H7 (cell line): ENCODE measurements at regions not wholly inside any gene's neighbourhood (a gene's known extent, or its start where the extent isn't known, plus 50 kb on each side); places are given as distances from the start of the nearest gene placed in this dataset.
"Not testable (repeated sequence)": the region's sequence is repeated elsewhere in the genome, so short reads cannot be mapped to it uniquely, and the experiment has no call there.

Experiments
- DNase-seq: peaks from one replicate; pipeline ENCODE4 v3.0.0; 2012
- H3K27me3 ChIP-seq: 2 replicates; pipeline ENCODE4 v1.6.0; 2011; ENCODE audit warnings: mild to moderate bottlenecking, low read length; ENCODE audit not compliant: control insufficient read depth, insufficient read depth
- H3K36me3 ChIP-seq: replicated peaks from 2 replicates; pipeline ENCODE4 v1.5.1; 2011; ENCODE audit warnings: low read length; ENCODE audit not compliant: control insufficient read depth, insufficient read depth
- H3K4me3 ChIP-seq: 2 replicates; pipeline ENCODE4 v1.5.1; 2011; ENCODE audit warnings: low read depth, mild to moderate bottlenecking, control low read depth, low read length, moderate library complexity; ENCODE audit not compliant: insufficient read depth

DNA sequence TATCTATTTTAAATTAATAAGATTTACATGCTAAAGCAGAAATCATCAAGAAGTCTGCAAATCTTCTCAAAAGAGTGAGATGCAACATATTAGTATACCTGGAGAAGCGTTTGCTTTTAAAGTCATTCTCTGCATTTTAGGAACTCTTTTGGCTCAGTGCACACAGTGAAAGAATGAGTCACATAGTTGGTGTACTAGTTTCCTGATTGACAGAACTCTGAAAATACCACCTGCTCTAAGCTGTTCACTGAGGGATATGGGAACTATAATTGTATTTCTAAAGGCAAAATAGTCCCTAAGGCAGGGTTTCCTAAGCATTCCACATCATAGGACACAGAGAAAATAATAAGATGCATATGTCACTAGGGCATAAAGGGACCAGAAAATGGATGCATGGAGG lies 838.5 kb downstream of the DIPK2A start:
- Histone ChIP-seq H3K27me3 (no peaks in the 10 kb centered on the region), H3K4me3 (no peak overlapping the region), H3K36me3 (no peaks in the 10 kb centered on the region)
- DNase-seq, result no peak

DNA sequence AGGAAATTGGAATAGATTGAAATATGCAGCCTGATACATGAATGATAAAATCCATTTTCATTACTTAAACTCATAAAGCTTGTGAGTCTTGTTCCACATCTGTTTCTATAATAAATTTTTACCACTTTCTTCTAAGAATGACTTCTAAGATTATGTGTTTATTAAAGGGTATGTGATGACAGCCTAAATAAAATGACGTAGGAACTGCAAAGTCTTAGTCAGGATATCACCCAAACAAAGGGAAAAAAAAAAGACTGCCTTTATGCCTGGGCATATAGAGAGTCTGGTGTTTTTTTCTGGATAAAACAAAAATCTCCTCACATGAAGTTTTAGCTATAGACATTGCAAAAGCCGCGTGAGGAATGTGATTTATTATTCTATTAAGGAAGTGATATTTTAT lies 844.0 kb downstream of the DIPK2A start:
- DNase-seq, result no peak
- Histone ChIP-seq H3K27me3 (no peaks in the 10 kb centered on the region), H3K4me3 (no peak overlapping the region), H3K36me3 (no peaks in the 10 kb centered on the region)

DNA sequence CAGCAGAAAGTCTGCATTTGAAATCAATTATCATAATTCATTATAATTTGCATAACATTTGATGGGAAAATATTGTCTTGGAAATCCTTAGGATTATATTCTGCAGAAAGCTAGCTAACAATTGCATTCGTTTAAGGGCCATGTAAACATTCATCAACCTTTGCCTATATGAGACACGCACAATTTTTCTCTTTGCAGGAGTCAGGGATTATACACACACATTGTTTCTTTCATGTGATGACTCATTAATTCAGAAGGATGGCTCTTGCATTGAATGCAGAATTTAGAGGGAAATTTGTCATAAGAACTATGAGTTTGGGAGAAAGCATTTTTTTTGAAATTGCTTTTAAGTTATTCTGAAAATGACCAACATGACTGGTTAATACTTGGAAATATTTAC lies 844.7 kb downstream of the DIPK2A start:
- Histone ChIP-seq H3K36me3 (no peaks in the 10 kb centered on the region), H3K4me3 (no peak overlapping the region), H3K27me3 (no peaks in the 10 kb centered on the region)
- DNase-seq, result no peak

DNA sequence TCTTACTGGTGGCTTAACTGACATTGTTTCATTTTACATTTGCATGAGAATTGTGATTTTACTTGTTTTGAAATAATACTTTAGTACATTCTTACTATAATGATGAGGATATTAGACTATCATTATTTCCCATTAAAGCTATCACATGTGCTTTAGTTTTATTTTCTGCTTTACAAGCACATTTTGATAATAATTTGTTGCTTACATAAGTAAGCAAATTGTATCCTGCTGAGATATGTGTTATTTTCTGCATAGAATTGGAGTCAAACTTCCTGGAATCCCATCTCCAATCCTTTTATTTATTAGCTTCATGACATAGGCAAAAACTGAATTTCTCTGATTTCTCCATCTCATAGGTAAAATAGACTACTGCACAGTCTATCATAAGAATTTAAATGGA lies 847.4 kb downstream of the DIPK2A start:
- no peaks in the 10 kb centered on the region for H3K36me3 ChIP-seq
- no peak overlapping the region for H3K4me3 ChIP-seq
- DNase-seq, result no peak
- H3K27me3 ChIP-seq, result no peaks in the 10 kb centered on the region

DNA sequence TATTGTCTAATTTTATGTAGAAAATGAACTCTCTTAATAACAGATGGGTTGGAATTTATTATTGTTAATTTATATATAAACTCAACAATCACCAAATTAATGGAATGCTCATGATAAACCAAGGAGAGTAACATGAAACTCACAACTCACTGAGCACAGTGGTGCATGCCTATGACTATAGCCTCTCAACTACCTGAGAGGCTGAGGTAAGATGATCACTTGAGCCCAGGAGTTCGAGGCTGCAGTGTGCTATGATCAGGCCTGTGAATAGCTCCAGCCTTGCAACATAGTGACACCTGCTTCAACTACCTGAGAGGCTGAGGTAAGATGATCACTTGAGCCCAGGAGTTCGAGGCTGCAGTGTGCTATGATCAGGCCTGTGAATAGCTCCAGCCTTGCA lies 848.6 kb downstream of the DIPK2A start:
- H3K27me3 ChIP-seq, DNase-seq, H3K4me3 ChIP-seq, H3K36me3 ChIP-seq: not testable (repeated sequence)

DNA sequence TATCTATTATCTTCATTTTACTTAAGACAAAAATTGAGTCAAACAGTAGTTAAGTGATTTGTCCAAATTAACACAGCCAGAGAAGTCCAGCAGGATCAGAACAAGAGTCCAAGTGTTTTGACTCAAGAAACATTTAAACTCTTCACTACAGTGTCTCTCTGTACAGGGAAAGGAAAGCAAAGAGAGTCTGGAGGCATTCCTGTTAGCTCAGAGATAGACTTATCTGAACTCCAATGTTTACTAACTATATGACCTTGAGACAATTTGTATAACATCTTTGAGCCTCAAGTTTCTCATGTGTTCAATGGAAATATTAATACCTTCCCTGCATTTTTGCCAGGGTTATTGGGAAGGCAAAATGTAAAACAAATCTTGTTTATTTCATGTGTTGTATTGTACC lies 849.1 kb downstream of the DIPK2A start:
- DNase-seq, result no peak
- H3K36me3 ChIP-seq, result no peaks in the 10 kb centered on the region
- no peak overlapping the region for H3K4me3 ChIP-seq
- H3K27me3 ChIP-seq, result no peaks in the 10 kb centered on the region

DNA sequence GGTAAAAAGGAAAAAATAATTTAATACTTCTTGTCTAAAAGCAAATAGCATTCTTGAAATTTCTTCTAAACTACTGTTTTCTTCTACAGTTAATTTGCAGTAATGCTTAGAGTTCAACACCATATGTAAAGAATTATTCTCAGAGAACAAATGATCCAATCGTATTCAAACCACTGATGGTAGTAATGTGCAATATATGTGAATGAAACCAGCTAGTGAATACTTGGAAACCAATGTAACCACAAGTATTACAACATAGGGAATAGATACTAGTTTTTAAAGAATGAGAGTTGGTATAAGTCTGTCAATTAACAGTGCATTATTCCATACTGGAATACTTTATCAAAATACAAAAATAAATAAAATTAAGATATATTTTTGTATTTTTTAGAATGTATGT lies 850.0 kb downstream of the DIPK2A start:
- H3K27me3 ChIP-seq, result no peaks in the 10 kb centered on the region
- no peaks in the 10 kb centered on the region for H3K36me3 ChIP-seq
- H3K4me3 ChIP-seq, result no peak overlapping the region
- DNase-seq, result no peak

DNA sequence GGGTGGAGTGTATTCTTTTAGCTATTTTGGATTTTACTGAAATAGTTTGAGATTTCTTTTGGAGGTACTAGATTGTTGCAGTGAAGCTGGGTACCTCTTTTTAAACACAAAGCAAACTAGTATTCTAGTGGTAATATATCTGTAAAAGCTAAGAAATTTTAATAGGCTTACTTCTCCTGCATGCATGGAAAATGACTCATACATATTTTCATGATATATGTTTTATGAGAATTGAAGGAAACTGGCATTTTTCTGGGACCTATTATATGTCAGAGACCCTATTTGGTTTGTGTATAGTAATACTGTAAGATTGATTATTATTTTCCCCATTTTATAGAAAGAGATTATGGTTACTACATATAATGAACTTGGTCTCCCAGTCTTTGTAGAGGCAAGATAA lies 851.0 kb downstream of the DIPK2A start:
- H3K36me3 ChIP-seq, result no peaks in the 10 kb centered on the region
- DNase-seq, result no peak
- no peak overlapping the region for H3K4me3 ChIP-seq
- no peaks in the 10 kb centered on the region for H3K27me3 ChIP-seq

DNA sequence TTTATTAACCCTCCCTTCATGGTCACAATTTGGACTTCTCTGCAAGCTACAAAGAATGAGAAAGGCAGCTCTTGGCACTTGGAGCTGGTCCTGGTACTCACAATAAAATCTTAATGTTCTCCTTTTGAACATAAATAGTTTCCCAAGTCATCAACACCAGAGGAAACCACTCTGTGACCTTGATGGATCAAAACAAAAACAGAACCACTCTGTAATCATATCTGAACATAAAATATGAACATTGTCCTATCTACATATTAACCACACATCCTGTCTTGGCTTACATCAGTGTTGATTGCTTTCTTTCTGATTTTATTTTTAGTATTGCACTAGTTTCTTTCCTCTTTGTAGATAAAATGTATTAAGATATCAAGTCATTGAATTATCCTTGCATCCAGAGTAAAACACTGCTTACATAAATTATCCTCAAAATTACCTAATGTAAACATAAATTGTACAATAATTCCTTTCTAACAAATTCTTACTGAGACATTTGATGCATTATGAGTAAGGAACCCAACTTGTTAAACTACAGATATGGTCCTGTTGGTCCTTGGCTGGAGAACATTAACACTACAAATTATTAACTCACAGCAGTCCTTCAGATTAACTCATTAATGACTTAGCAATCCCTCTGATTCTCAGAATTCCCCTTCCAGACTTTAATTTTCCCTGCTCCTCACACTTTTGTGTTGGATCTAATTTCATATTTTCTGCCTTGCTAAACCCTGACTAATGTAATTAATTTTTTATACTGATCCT lies 860.5 kb downstream of the DIPK2A start:
- Histone ChIP-seq H3K4me3 (no peak overlapping the region), H3K36me3 (no peaks in the 10 kb centered on the region), H3K27me3 (no peaks in the 10 kb centered on the region)
- no peak for DNase-seq

DNA sequence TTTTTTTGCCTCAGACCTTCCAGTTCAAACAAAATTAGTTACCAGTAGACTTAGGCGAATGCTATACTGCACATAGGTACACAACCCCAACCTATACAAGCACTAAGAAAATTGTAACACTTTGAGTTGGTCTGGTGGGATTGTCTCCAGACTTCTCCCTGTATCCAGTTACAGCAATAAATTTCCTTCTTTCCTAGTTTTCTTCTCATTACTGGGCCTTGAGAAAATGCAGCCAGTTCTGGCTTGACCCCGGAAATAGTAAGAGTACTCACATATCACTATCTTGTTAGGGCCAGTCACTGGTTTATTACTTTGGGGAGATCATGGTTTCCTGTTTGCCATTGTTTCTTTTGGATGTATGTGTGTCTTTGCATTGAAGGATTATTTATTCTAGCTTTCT lies 868.4 kb downstream of the DIPK2A start:
- Histone ChIP-seq H3K27me3 (no peaks in the 10 kb centered on the region), H3K4me3 (no peak overlapping the region), H3K36me3 (no peaks in the 10 kb centered on the region)
- no peak for DNase-seq

DNA sequence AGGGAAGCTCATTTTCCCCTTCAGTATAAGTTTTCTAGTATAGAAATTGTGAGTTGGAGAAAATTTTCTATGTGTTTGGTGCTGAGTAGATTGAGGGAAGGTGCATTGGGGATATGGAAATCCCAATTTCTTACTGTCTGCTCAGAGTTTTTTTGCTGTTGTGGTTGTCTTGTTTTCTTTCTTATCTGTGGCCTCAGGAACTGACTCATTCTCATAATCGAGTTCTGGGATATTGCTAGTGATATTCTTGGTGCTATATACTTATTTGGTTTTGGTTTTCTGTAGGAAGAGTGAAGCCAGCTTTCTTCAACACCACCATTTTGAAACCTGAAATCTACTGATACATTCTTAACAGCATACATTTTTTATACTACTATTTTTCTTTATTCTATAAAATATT lies 869.2 kb downstream of the DIPK2A start:
- no peak overlapping the region for H3K4me3 ChIP-seq
- H3K36me3 ChIP-seq, result no peaks in the 10 kb centered on the region
- no peak for DNase-seq
- H3K27me3 ChIP-seq, result no peaks in the 10 kb centered on the region

DNA sequence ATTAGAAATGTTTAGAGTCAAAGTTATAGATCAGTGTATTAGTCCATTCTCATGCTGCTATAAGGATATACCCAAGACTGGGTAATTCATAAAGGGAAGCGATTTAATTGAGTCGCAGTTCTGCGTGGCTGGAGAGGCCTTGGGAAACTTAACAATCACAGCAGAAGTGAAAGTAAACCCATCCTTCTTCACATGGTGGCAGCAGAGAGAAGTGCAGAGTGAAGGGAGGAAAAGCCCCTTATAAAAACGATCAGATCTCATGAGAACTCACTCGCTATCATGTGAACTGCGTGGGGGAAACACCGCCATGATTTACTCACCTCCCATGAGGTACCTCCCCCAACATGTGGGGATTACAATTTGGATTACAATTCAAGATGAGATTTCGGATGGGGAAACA lies 871.5 kb downstream of the DIPK2A start:
- Histone ChIP-seq H3K4me3 (no peak overlapping the region), H3K36me3 (no peaks in the 10 kb centered on the region), H3K27me3 (no peaks in the 10 kb centered on the region)
- DNase-seq, result no peak

DNA sequence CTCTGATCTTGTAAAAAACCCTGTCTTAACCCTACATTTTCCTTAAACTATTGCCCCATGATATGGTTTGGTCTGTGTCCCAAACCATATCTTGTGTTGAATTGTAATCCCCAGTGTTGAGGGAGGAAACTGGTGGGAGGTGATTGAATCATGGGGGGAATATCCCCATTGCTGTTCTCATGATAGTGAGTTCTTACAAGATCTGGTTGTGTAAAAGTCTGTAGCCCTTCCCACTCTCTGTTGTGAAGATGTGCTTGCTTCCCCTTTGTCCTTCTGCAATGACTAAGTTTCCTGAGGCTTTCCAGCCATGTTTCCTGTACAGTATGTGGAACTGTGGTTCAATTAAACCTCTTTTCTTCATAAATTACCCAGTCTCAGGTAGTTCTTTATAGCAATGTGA lies 881.4 kb downstream of the DIPK2A start:
- no peak for DNase-seq
- Histone ChIP-seq H3K27me3 (no peaks in the 10 kb centered on the region), H3K4me3 (no peak overlapping the region), H3K36me3 (no peaks in the 10 kb centered on the region)

DNA sequence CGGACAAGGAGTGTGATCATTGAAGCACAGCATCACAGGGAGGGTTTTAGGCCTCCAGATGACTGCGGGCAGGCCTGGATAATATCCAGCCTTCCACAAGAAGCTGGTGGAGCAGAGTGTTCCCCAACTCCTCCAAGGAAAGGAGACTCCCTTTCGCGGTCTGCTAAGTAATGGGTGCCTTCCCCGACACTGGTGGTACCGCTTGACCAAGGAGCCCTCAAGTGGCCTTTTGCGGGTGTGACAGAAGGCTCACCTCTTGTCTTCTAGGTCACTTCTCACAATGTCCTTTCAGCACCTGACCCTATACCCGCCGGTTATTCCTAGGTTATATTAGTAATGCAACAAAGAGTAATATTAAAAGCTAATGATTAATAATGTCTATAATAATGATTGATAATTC lies 882.4 kb downstream of the DIPK2A start:
- not testable (repeated sequence) for H3K4me3 ChIP-seq, H3K27me3 ChIP-seq, H3K36me3 ChIP-seq, DNase-seq

DNA sequence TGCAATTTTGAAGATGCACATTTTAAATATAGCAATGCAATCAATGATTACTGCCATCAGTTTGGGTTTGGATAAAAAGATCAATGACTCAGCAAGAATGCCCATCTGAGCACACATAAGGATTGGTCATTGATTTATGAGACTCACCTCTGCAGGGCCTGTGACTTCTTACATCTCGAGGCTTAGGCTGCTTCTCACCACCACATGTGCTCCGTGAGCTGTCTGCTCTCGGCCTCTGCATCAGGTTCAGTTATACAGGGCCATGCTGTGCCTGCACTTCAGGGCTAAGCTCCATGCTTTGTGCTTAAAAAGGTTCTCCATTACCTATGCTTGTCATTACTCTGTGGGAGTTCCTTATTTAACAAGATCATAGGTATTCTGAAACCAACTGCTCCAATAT lies 887.5 kb downstream of the DIPK2A start:
- H3K4me3 ChIP-seq, result no peak overlapping the region
- DNase-seq, result peak; percentile 0
- H3K27me3 ChIP-seq, result no peaks in the 10 kb centered on the region
- H3K36me3 ChIP-seq, result no peaks in the 10 kb centered on the region

DNA sequence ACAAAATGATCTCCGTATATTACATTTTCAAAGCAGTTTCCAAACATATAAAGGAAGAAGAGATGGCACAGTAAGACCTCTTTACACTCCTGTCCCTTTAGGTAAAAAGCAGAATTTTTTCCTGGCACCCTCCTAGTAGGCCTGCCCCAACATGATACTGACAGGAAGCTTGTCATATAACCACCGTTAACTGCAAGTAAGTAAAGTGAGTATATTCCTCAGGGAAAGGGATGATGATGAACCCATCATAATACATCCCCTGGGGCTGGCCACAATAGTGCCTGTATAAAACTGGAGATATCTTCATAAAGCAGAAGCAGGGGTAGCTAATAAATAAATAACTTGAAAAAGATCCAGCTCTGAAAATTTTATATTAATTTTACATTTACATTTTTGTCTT lies 893.0 kb downstream of the DIPK2A start:
- Histone ChIP-seq H3K4me3 (no peak overlapping the region), H3K27me3 (no peaks in the 10 kb centered on the region), H3K36me3 (no peaks in the 10 kb centered on the region)
- no peak for DNase-seq
